Heart left ventricle (tissue), 13 donors: ENCODE measurements at regions not wholly inside any gene's neighbourhood (a gene's known extent, or its start where the extent isn't known, plus 50 kb on each side); places are given as distances from the start of the nearest gene placed in this dataset.

ENCODE experiments used
- CTCF ChIP-seq, 12 donors: fragments of 200-600 bp; sonication (generic) in 4 of 12; IDR thresholded peaks; one replicate each; pipeline versions ENCODE4 v1.5.0 to v1.8.0; 2018 to 2022; ENCODE audit warnings: antibody characterized with exemption in 12 of 12, mild to moderate bottlenecking in 5 of 12
- POLR2A ChIP-seq, 2 donors: fragments of 450-650 bp; IDR thresholded peaks; one replicate each; pipeline ENCODE4 v1.6.1; 2017; ENCODE audit warnings: antibody characterized with exemption in 2 of 2, mild to moderate bottlenecking in 2 of 2, moderate library complexity in 2 of 2
- donor health status: ischemic (EF 13 %, LVEDD 7.1; RV severe dilation, severe dysfunction).
- donor health status: DM: no; HTN: yes; CAD: no.
- donor health status: DM: no; HTN: no; CAD: no.
- donor health status: ischemic (EF 25% LVEDD 6.9; RV normal size, moderate dysfunction).
- donor health status: ischemic (EF 25% LVEDD 5.7; RV mildly dilated, moderate dysfunction).
- donor health status: ischemic (EF 35%, LVEDD 5.7; RV mildly dilated, moderate dysfunction).
- donor health status: nonischemic (EF 11% LVEDD 7.7; RV severe dilation, severe dysfunction).
- donor health status: DM: yes; HTN: yes; CAD: no.
- donor health status: PGD.
- donor health status: ischemic (EF 29% LVEDD 5.4; RV normal size, mild dysfunction).
- donor health status: nonischemic (EF 23%, LVEDD 6.1; RV moderate dilation, normal function).

DNA sequence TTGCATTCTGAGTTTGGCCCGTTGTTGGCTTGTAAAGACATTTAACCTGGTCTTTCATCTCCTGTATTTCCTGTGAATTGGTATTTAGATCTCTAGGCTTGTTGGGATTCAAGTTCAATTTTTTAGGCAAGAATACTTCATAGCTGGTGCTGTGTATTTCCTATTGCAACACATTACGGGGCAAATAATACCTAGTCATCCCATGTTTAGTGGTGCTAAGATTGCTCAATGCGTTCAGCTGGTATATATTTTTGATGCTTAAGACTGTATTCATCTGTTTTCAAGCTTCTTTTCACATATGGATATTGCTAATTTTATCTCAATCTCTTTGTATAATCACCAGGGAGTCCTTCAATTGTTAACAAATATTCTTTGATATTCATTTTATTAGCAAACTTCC is 87.5 kb upstream of the ZBTB18 start:
- TF ChIP-seq CTCF (IDR thresholded peaks at IDR 0.05) (no peak), POLR2A (IDR thresholded peaks at IDR 0.05) (no peak)
